HG02798 (cell line): ENCODE measurements at regions not wholly inside any gene's neighbourhood (a gene's known extent, or its start where the extent isn't known, plus 50 kb on each side); places are given as distances from the start of the nearest gene placed in this dataset.
"Not testable (repeated sequence)": the region's sequence is repeated elsewhere in the genome, so short reads cannot be mapped to it uniquely, and the experiment has no call there.

Experiments
- ATAC-seq: cut with Tn5 transposase; IDR thresholded peaks from one replicate; pipeline ENCODE4 v1.9.1; 2021; ENCODE audit warnings: mild to moderate bottlenecking; ENCODE audit not compliant: unreplicated experiment, poor library complexity

- no peak for ATAC-seq
Observed at GRCh38 chr2:62337403-62337802, 141.5 kb downstream of the B3GNT2 start.

- ATAC-seq, result no peak
Observed at GRCh38 chr2:62335612-62336011, 139.7 kb downstream of the B3GNT2 start.

- peak; percentile 80 for ATAC-seq
Observed at GRCh38 chr2:62334440-62335058, 138.6 kb downstream of the B3GNT2 start.

- ATAC-seq, result no peak
Observed at GRCh38 chr2:62334009-62334408, 138.1 kb downstream of the B3GNT2 start.

- ATAC-seq, result no peak
Observed at GRCh38 chr2:62330959-62331358, 135.0 kb downstream of the B3GNT2 start.

- no peak for ATAC-seq
Observed at GRCh38 chr2:62329797-62330196, 133.9 kb downstream of the B3GNT2 start.

GRCh38 chr2:62326735-62327134 is 130.8 kb downstream of the B3GNT2 start:
- ATAC-seq, result no peak

GRCh38 chr2:62325398-62325797 is 129.5 kb downstream of the B3GNT2 start:
- ATAC-seq, result no peak

- ATAC-seq, result peak; percentile 41
Observed at GRCh38 chr2:62321380-62322289, 125.7 kb downstream of the B3GNT2 start.

- ATAC-seq, result no peak
Observed at GRCh38 chr2:62320657-62321357, 124.9 kb downstream of the B3GNT2 start.

- not testable (repeated sequence) for ATAC-seq
Observed at GRCh38 chr2:62320137-62320536, 124.2 kb downstream of the B3GNT2 start.

- no peak for ATAC-seq
Observed at GRCh38 chr2:62319070-62319469, 123.2 kb downstream of the B3GNT2 start.

- no peak for ATAC-seq
Observed at GRCh38 chr2:62315476-62315875, 119.6 kb downstream of the B3GNT2 start.

- ATAC-seq, result no peak
Observed at GRCh38 chr2:62314291-62314690, 118.4 kb downstream of the B3GNT2 start.

- peak; percentile 74 for ATAC-seq
Observed at GRCh38 chr2:62313449-62314227, 117.7 kb downstream of the B3GNT2 start.

GRCh38 chr2:62309465-62310091 is 113.7 kb downstream of the B3GNT2 start:
- ATAC-seq, result peak; percentile 58

GRCh38 chr2:62309081-62309464 is 113.2 kb downstream of the B3GNT2 start:
- no peak for ATAC-seq

- ATAC-seq, result no peak
Observed at GRCh38 chr2:62307469-62308389, 111.8 kb downstream of the B3GNT2 start.
